DOHH2 (cell line): ENCODE measurements at regions not wholly inside any gene's neighbourhood (a gene's known extent, or its start where the extent isn't known, plus 50 kb on each side); places are given as distances from the start of the nearest gene placed in this dataset.

ENCODE experiments used
- CTCF ChIP-seq: fragments of 200-600 bp; sonication (generic); IDR thresholded peaks from one replicate; pipeline ENCODE4 v1.5.1; 2014; ENCODE audit warnings: antibody characterized with exemption, mild to moderate bottlenecking, low read depth, low read length; ENCODE audit not compliant: poor library complexity, severe bottlenecking
- EZH2phosphoT487 ChIP-seq: fragments of 200-600 bp; sonication (generic); IDR thresholded peaks from 2 replicates; pipeline ENCODE4 v1.6.1; 2017; ENCODE audit warnings: borderline replicate concordance, mild to moderate bottlenecking, antibody characterized with exemption, low read length, moderate library complexity, mixed read lengths

GRCh38 chr13:27847669-27848068 is 55.4 kb downstream of the GSX1 start:
- TF ChIP-seq CTCF (no peak), EZH2phosphoT487 (no peak)
